ENCODE measurements at regions not wholly inside any gene's neighbourhood (a gene's known extent, or its start where the extent isn't known, plus 50 kb on each side); places are given as distances from the start of the nearest gene placed in this dataset.

- no peak for TF ChIP-seq POLR2A (IDR thresholded peaks at IDR 0.05; ENCODE audit: low read length)
- TF ChIP-seq GATA1 (IDR thresholded peaks at IDR 0.05; ENCODE audit: low read depth, low read length), result no peak
Observed at GRCh38 chr1:4307468-4307845, 347.0 kb upstream of the AJAP1 start.

Data from erythroblast (primary cell).